GM12874 (cell line): ENCODE measurements at regions not wholly inside any gene's neighbourhood (a gene's known extent, or its start where the extent isn't known, plus 50 kb on each side); places are given as distances from the start of the nearest gene placed in this dataset.
A peak's percentile ranks its signal among the peaks of the same experiment; 100 is the strongest.

Experiments
- TF ChIP-seq, protein P1 (sequence below): IDR thresholded peaks from 2 replicates; pipeline ENCODE4 v1.5.1; 2011; ENCODE audit warnings: low read depth, mild to moderate bottlenecking, control low read depth, low read length, moderate library complexity; ENCODE audit not compliant: insufficient read depth

DNA sequence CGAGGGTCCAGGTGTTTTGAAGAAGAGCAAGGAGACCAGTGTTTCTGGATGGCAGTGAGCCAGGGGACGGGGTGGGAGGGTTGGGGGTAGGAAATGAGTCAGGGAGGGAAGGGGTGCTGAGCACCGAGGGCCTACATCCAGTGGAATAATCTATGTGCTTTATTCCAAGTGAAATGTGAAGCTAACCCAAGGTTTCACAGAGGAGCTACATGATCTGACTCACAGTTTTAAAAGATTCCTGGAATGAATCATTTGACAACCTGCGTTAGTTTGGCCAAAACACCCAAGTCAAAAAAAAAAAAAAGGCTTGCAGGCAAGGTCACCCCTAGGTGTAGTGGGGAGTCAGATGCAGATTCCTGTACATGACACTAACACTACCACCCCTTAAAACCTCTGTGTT lies 419.7 kb upstream of the MEX3C start:
- TF ChIP-seq, protein P1, sequence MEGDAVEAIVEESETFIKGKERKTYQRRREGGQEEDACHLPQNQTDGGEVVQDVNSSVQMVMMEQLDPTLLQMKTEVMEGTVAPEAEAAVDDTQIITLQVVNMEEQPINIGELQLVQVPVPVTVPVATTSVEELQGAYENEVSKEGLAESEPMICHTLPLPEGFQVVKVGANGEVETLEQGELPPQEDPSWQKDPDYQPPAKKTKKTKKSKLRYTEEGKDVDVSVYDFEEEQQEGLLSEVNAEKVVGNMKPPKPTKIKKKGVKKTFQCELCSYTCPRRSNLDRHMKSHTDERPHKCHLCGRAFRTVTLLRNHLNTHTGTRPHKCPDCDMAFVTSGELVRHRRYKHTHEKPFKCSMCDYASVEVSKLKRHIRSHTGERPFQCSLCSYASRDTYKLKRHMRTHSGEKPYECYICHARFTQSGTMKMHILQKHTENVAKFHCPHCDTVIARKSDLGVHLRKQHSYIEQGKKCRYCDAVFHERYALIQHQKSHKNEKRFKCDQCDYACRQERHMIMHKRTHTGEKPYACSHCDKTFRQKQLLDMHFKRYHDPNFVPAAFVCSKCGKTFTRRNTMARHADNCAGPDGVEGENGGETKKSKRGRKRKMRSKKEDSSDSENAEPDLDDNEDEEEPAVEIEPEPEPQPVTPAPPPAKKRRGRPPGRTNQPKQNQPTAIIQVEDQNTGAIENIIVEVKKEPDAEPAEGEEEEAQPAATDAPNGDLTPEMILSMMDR: no peak

DNA sequence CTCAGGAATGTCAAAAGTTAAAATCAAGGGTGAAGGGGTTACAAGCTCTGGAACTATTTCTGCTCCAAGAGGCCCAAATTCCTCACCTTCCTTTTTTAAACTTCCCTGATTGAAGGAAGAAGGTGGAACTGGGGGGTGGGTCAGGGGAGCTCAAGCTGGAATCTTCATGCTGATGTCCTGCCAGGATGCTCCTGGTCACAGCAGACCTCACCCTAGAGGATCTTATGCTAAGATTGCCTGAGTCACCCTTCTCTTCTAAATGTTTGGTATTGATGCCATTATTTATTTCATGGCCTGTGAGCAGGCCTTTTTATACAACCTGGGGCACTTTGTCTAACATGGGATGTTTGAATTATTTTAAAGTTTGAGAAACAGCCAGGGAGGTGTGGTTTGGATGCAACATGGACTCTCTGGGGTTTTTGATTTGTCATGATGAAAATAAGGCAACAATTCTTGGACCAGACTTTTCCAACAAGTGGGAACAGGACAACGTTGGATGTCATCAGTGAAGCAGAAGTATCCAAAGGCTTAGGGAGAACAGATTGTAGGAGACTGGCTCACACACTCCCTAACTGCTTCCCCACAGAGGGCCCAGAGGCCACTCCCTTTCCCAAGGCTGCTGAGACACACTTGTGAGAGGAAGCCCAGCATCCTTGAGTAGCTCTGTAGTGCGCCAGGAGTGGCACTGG lies 420.2 kb upstream of the MEX3C start:
- TF ChIP-seq, protein P1: no peak

DNA sequence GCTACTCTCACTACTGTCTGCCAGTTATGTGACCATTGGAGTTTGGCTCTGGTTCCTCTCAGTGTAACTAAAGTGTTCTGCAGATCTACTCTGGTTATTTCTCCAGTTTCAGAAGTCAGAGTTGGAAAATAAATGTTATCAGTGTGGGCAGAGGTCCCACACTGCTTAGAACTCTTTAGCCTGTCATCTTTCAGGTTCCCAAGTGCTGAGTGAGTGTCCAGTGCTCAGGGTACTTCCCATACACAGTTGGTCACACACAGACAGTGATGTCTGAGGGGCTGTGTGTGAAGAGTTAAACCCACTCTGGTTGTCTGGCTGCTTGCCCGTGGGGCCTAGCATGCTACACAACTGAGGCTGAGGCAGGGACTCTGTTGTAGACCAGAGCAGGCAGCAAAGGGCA lies 421.8 kb upstream of the MEX3C start:
- TF ChIP-seq, protein P1: no peak

DNA sequence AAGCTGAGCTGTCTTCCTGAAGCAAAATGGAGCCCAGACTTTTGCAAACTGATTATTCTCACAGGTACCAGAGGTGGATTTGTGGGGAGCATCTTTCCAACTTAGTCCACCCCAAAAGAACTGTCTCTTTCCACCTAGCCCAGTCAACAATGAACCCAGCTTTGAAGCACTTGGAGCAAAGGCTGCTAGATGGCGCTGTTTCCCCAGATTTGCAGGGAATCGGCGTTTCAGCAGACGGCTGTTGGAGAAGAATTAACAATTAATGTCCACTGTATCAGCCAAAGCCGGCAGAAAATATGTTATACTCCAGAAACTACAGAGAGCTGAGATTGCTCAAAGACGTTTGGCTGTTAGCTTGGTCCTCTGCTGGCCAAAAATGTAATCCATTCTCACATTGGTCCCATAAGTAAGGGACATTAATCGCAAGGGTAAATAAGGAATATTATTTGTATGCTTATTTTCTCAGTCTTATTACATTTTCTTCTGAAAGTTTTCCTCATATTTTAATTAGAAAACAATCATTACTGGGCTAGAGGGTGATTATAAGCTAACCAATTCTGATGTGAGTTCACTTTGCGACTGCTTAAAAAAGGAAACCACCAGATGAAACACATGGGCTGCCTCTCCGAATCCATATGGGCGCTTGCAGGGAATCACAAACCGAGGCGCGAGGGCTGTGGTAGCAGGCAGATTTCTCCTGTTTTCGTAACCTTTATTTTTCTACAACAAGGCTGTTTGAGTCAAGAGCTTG lies 423.8 kb upstream of the MEX3C start:
- TF ChIP-seq, protein P1: peak; percentile 78

DNA sequence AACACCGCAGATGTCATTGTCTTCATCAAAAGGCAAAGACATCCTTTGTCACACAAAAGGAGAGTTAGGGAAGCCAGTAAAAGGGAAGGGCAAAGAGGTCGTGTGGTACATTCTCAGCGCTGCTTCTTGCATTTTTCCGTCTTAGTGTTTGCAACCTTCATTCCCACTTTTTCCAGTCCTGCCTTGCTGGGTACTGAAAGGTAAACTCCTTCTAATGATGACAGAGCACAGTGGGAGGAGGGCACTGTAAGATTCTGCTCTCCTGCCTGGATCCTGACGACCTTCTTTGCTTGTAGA lies 424.3 kb upstream of the MEX3C start:
- TF ChIP-seq, protein P1: no peak

DNA sequence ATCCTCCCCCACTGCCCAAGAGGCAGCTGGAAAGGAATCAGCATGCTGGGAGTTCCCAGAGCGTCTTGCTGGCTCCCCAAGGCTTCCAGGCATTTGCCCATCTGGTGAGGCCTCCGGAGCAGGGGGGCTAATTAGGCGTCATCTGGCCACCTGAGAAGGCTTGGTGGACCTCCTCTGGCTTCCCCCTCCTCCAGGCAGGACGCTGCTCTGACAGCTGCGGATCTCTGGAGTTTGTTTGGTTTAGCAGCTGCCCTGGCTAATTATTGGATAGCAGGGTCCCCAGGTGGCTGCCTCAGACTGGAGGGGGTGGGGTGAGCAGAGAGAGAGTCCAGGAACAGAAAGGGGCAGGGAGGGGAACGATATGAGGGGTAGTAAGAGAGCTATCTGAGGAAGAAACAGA lies 425.2 kb upstream of the MEX3C start:
- TF ChIP-seq, protein P1: no peak

DNA sequence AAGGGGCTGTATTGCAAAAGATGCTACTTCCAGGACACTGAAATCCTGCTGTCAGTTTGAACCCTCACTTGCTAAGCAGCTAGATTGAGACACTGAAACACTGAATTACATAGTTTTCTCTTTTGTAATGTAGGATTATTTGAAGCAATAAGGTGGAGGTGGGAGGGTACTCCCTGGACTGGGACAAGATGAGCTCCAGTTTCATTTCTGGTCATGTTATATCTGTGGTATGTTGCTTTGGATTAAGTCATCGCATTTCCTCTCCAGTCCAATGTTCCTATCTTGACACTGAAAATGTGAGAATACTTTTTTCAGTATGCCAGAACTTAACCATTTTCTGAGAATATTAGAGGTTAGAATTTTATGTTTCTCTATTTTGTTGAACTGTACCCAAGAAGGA lies 426.2 kb upstream of the MEX3C start:
- TF ChIP-seq, protein P1: no peak
